ENCODE measurements at regions not wholly inside any gene's neighbourhood (a gene's known extent, or its start where the extent isn't known, plus 50 kb on each side); places are given as distances from the start of the nearest gene placed in this dataset.
"Not testable (repeated sequence)": the region's sequence is repeated elsewhere in the genome, so short reads cannot be mapped to it uniquely, and the experiment has no call there.

- not testable (repeated sequence) for TF ChIP-seq CTCF (conservative IDR thresholded peaks at IDR 0.05 in 1 of 2, IDR thresholded peaks at IDR 0.05 in 1 of 2; ENCODE audit: low read depth in 1 of 2, low read length in 2 of 2); EZH2 (IDR thresholded peaks at IDR 0.05; ENCODE audit: low read length, missing control alignments)
Measured at GRCh38 chr6:18038235-18038634, 50.8 kb upstream of the KIF13A start.
